Nephron (organoid): ENCODE measurements at regions not wholly inside any gene's neighbourhood (a gene's known extent, or its start where the extent isn't known, plus 50 kb on each side); places are given as distances from the start of the nearest gene placed in this dataset.

ENCODE experiments used
- H3K27ac Mint-ChIP-seq, 3 experiments: 2 replicates each; pipeline ENCODE4 v1.8.0; 2020; ENCODE audit warnings: mixed read lengths in 3 of 3, mild to moderate bottlenecking in 2 of 3, moderate library complexity in 1 of 3
- H3K27me3 Mint-ChIP-seq: 2 replicates; pipeline ENCODE4 v1.8.0; 2021; ENCODE audit warnings: low read depth, mild to moderate bottlenecking, moderate library complexity, mixed read lengths
- H3K36me3 Mint-ChIP-seq: 2 replicates; pipeline ENCODE4 v1.8.0; 2020; ENCODE audit warnings: low read depth, mixed read lengths
- H3K4me1 Mint-ChIP-seq: 2 replicates; pipeline ENCODE4 v1.8.0; 2020; ENCODE audit warnings: mixed read lengths
- H3K4me3 Mint-ChIP-seq, 3 experiments: 2 replicates each; pipeline ENCODE4 v1.8.0; 2020; ENCODE audit warnings: mild to moderate bottlenecking in 3 of 3, mixed read lengths in 3 of 3, moderate library complexity in 2 of 3
- H3K9me3 Mint-ChIP-seq: 2 replicates; pipeline ENCODE4 v1.8.0; 2020; ENCODE audit warnings: mixed read lengths
- TF ChIP-seq, protein P1 (sequence below), 3 experiments: fragments of 200-600 bp; sonication (generic); IDR thresholded peaks; one replicate each; pipeline ENCODE4 v1.5.0; 2021; ENCODE audit warnings: antibody characterized with exemption in 3 of 3; ENCODE audit not compliant: unreplicated experiment in 3 of 3

DNA sequence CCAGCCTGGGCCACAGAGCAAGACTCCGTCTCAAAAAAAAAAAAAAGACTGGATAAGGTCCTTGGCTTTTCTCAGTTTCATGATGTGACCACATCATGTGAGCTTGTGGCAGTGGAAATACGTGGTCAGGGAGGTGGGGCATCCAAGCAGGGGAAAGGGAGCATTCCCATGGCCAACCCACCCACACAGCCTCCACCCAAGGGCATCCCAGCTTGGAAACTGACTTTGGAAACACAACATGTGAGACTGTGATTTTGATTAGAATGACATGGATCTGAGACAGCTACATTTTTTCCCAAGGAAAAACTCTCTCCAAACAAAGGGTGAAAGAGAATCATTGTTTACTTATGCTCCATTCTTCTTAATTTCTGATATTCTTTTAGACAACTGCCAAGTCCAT, 405.0 kb upstream of the ZNF507 start:
- Mint-ChIP-seq H3K36me3 (no peaks in the 10 kb centered on the region), H3K27ac (peak overlapping the region in 1 of 3 experiments; percentile 53), H3K4me1 (peaks cover 25% of the 10 kb centered on the region), H3K9me3 (peaks cover 3% of the 10 kb centered on the region), H3K4me3 (no peak overlapping the region), H3K27me3 (peaks cover 6% of the 10 kb centered on the region)
- TF ChIP-seq, protein P1, sequence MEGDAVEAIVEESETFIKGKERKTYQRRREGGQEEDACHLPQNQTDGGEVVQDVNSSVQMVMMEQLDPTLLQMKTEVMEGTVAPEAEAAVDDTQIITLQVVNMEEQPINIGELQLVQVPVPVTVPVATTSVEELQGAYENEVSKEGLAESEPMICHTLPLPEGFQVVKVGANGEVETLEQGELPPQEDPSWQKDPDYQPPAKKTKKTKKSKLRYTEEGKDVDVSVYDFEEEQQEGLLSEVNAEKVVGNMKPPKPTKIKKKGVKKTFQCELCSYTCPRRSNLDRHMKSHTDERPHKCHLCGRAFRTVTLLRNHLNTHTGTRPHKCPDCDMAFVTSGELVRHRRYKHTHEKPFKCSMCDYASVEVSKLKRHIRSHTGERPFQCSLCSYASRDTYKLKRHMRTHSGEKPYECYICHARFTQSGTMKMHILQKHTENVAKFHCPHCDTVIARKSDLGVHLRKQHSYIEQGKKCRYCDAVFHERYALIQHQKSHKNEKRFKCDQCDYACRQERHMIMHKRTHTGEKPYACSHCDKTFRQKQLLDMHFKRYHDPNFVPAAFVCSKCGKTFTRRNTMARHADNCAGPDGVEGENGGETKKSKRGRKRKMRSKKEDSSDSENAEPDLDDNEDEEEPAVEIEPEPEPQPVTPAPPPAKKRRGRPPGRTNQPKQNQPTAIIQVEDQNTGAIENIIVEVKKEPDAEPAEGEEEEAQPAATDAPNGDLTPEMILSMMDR (IDR thresholded peaks at IDR 0.05; ENCODE audit: unreplicated experiment in 3 of 3) = no peak

DNA sequence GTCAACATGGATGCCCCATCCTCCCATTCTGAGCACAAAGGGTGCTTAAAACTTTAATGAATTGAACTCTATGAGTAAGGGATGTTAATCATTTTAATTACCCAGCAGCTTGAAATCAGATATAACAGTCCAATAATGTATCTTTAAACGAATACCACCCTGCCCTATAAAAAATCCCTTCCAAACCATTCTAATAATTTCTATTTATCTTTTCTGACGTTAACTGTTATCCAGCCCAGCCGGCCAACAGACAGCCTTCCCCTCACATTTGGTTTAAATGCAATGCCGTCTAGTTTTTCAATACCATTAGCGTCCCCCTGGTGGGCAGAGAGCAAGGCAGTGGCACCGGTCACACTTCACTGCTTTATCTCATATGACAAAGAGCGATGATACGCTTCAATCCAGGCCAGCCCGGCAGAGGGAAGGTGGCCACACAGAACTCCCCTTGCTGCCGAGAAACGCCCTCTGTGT, 402.2 kb upstream of the ZNF507 start:
- Mint-ChIP-seq H3K27me3 (peaks cover 10% of the 10 kb centered on the region), H3K36me3 (no peaks in the 10 kb centered on the region), H3K4me1 (peaks cover 42% of the 10 kb centered on the region), H3K27ac (peak overlapping the region; percentile 62 to 87 (median 80)), H3K4me3 (no peak overlapping the region), H3K9me3 (no peaks in the 10 kb centered on the region)
- TF ChIP-seq, protein P1 (IDR thresholded peaks at IDR 0.05; ENCODE audit: unreplicated experiment in 3 of 3) = peak; percentile 28 to 37 (median 29)

DNA sequence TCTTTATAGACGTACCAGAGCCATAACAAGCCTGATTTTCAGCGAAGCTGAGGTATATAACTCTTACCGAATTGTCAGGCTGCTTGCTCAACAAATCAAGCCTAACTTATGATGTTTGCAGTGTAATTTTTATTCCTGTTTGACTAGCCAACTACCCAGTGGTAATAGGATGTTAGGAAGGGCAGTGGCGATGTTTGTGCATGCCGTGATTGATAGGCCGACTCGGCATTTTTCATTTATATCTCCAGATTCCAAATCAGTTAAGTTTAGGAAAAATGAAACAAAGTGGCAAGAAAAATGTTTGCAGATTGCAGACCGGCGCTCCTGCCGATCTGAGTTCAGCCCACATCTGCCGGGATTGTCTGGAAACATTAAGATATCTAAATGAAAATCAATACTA, 401.6 kb upstream of the ZNF507 start:
- Mint-ChIP-seq H3K9me3 (no peaks in the 10 kb centered on the region), H3K4me3 (no peak overlapping the region), H3K27ac (peak overlapping the region; percentile 62 to 87 (median 80)), H3K36me3 (no peaks in the 10 kb centered on the region), H3K4me1 (peaks cover 47% of the 10 kb centered on the region), H3K27me3 (peaks cover 10% of the 10 kb centered on the region)
- TF ChIP-seq, protein P1 (IDR thresholded peaks at IDR 0.05; ENCODE audit: unreplicated experiment in 3 of 3) = no peak

DNA sequence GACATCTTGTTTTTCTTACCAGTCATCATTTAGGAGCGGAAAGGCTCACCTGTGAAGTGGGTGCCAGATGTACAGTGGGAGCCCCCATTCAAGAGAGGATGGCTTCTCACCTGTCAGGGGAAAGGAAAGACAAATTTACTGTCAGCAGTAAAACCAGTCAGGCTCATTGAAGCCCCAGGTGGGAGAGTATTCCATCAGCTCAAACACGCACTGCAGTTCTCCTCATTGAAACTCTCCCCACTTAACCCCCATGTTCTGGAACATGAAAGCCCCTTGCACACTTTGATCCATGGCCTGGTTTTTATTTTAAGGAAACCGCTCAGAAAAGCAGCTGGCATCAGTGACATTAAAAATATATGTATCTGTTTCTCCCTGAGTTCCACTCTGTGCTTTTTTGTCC, 401.1 kb upstream of the ZNF507 start:
- H3K4me1 Mint-ChIP-seq = peaks cover 50% of the 10 kb centered on the region
- H3K4me3 Mint-ChIP-seq = no peak overlapping the region
- H3K27ac Mint-ChIP-seq = peak overlapping the region; percentile 80 to 89 (median 87)

DNA sequence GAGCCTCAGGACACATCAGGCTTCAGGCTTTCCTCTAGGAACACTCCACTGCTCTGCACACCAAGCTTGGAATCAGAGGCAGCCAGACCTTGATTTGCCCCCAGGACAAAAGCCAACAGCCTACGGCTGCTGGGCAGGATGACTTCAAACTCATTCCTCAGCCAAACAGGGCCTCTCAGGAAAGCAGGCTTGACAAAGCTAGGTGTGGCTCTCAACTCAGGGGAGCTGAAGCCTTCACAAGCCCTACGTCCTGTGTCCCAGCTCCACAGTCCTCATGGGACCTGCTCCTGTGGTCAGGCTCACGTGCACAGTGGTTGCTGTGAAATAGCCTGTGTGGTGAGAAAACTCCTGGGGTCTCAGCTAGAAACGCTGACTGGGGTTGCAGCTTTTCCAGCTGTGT, 398.9 kb upstream of the ZNF507 start:
- Mint-ChIP-seq H3K27me3 (peaks cover 10% of the 10 kb centered on the region), H3K27ac (peak overlapping the region in 2 of 3 experiments; percentile 13 to 27), H3K4me1 (peaks cover 50% of the 10 kb centered on the region), H3K4me3 (no peak overlapping the region), H3K9me3 (no peaks in the 10 kb centered on the region), H3K36me3 (no peaks in the 10 kb centered on the region)
- TF ChIP-seq, protein P1 (IDR thresholded peaks at IDR 0.05; ENCODE audit: unreplicated experiment in 3 of 3) = no peak

More for the DNA sequence above, 401.1 kb upstream of the ZNF507 start:
- Mint-ChIP-seq H3K36me3 (no peaks in the 10 kb centered on the region), H3K27me3 (peaks cover 10% of the 10 kb centered on the region), H3K9me3 (no peaks in the 10 kb centered on the region)
- TF ChIP-seq, protein P1 (IDR thresholded peaks at IDR 0.05; ENCODE audit: unreplicated experiment in 3 of 3) = no peak

DNA sequence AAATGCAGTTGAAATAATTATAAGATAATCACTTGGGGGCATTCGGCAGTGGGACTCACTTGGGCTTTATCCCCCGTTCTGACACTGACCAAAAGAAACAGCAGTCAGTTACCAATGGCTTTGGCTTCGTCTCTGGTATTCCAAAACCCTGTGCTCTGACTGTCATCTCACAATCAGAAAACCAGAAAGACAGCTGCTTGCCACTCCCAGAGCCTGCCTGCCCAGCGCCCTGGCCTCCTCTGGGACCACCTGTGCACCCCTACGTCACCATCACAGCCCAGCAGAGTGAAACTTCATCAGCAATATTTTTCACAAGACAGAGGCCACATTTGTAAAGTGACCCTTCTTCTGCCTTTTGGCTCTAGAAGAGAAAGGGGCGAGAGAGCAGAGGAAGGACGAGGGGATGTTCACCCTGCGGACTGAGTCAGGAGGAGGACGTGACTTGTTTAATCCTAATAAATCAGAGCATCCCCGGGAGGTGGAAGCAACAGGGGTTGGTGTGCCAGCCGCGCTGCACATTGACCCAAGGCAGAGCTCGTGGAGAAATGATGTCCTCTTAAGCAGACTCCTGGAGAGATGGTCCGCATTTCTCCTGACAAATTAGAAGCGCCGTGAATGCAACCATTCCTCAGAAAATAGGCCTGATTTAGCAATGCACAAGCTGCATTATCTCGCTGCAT, 397.8 kb upstream of the ZNF507 start:
- Mint-ChIP-seq H3K27ac (peak overlapping the region; percentile 11 to 68 (median 52)), H3K4me3 (no peak overlapping the region), H3K4me1 (peaks cover 50% of the 10 kb centered on the region), H3K36me3 (no peaks in the 10 kb centered on the region), H3K9me3 (peaks cover 5% of the 10 kb centered on the region), H3K27me3 (peaks cover 10% of the 10 kb centered on the region)
- TF ChIP-seq, protein P1 (IDR thresholded peaks at IDR 0.05; ENCODE audit: unreplicated experiment in 3 of 3) = no peak
